ENCODE measurements at regions not wholly inside any gene's neighbourhood (a gene's known extent, or its start where the extent isn't known, plus 50 kb on each side); places are given as distances from the start of the nearest gene placed in this dataset.
"Not testable (repeated sequence)": the region's sequence is repeated elsewhere in the genome, so short reads cannot be mapped to it uniquely, and the experiment has no call there.

DNA sequence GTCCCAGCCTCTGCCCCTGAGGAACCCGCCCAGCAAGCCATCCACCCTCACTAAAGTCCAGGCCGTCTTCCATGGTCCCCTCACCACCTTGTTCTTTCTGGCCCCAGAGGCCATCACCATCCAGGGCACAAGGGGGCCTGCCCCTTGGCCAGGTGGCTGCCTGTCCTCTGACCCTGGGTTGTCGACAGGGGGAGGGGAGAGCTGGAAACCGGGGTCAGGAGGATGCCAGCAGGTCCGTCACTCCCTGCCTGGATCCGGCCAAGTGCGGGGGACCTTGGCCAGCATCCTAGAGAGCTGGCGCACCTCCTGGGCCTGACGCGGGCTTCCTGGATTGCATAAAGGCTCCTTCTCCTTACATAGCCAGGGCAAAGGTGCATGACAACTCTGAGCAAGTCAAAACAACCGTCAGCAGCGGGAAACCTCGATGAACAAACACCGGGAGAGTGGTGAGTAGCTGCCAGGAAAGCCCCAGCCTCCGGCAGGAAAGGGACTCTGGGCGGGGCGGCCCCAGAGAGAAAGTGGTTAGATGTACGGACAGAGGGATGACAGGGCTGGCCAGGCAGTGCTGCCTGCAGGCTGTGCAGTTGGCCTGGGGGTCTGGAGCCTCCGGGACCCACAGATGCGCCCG is 4461.2 kb upstream of the TPTE start:
- H3K9me3 ChIP-seq (ENCODE audit: insufficient read depth, low read depth, low read length); H2BK12ac ChIP-seq (ENCODE audit: low read length); H3K23ac ChIP-seq (ENCODE audit: low read length); H4K91ac ChIP-seq (ENCODE audit: low read depth, low read length); H3K79me2 ChIP-seq (ENCODE audit: control insufficient read depth, insufficient read depth, low read length, poor library complexity); H3K27ac ChIP-seq (ENCODE audit: low read depth, low read length); H2BK5ac ChIP-seq (ENCODE audit: low read depth, low read length, poor library complexity); H4K12ac ChIP-seq (ENCODE audit: low read depth, low read length); H4K8ac ChIP-seq (ENCODE audit: low read depth, low read length); H3K14ac ChIP-seq (ENCODE audit: low read length); H2AFZ ChIP-seq (ENCODE audit: insufficient read depth, low read length, poor library complexity); H3K18ac ChIP-seq (ENCODE audit: low read length); H2BK120ac ChIP-seq (ENCODE audit: insufficient read depth, low read length, poor library complexity); H3K4ac ChIP-seq (ENCODE audit: low read depth, low read length); H3K4me2 ChIP-seq (ENCODE audit: low read length); H3K27me3 ChIP-seq (ENCODE audit: insufficient read depth, low read length); H3K36me3 ChIP-seq (ENCODE audit: control insufficient read depth in 1 of 2, insufficient read depth in 2 of 2, low read length in 2 of 2); DNase-seq; H3K4me1 ChIP-seq (ENCODE audit: control insufficient read depth in 1 of 2, insufficient read depth in 2 of 2, low read length in 2 of 2); H3K9ac ChIP-seq (ENCODE audit: low read length); H3K4me3 ChIP-seq (ENCODE audit: low read depth, low read length); H3K79me1 ChIP-seq (ENCODE audit: low read length); H2AK5ac ChIP-seq (ENCODE audit: low read length): not testable (repeated sequence)
- no CpG with 5 or more reads among the region's 21 CpGs for WGBS (ENCODE audit: extremely low coverage, insufficient coverage, insufficient read length)

DNA sequence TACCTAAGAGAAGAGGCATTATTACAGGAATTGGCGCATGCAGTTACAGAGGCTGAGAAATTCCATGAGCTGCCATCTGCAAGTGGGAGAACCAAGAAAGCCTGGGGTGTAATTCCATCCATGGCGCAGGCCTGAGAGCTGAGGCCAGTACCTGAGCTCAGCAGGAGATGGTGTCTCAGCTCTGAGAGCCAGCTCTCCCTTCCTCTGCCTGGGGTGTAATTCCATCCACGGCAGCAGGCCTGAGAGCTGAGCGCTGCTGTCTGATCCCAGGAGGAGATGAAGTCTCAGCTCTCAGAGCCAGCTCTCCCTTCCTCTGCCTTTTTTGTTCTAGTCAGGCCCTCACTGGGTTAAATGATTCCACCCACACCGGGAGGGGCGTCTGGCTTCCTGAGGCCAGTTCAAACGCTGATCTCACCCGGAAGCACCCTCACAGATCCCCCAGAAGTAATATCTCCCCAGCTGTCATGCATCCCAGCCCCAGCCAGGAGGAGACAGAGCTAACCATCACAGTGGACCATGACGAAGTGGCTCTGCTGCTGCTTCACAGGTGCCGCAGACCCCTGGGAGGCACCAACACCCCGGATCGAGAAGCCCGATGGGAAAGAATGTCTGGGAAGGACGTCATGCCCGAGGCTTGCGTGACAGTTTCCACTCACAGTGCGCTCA is 4454.9 kb upstream of the TPTE start:
- H3K4me1 ChIP-seq (ENCODE audit: control insufficient read depth in 1 of 2, insufficient read depth in 2 of 2, low read length in 2 of 2); H4K8ac ChIP-seq (ENCODE audit: low read depth, low read length); H3K4me2 ChIP-seq (ENCODE audit: low read length); H3K79me1 ChIP-seq (ENCODE audit: low read length); H2BK120ac ChIP-seq (ENCODE audit: insufficient read depth, low read length, poor library complexity); H3K27ac ChIP-seq (ENCODE audit: low read depth, low read length); H3K14ac ChIP-seq (ENCODE audit: low read length); DNase-seq; H2AK5ac ChIP-seq (ENCODE audit: low read length); H3K79me2 ChIP-seq (ENCODE audit: control insufficient read depth, insufficient read depth, low read length, poor library complexity); H3K23ac ChIP-seq (ENCODE audit: low read length); H3K18ac ChIP-seq (ENCODE audit: low read length); H2BK12ac ChIP-seq (ENCODE audit: low read length); H3K4me3 ChIP-seq (ENCODE audit: low read depth, low read length); H4K91ac ChIP-seq (ENCODE audit: low read depth, low read length); H3K27me3 ChIP-seq (ENCODE audit: insufficient read depth, low read length); H3K36me3 ChIP-seq (ENCODE audit: control insufficient read depth in 1 of 2, insufficient read depth in 2 of 2, low read length in 2 of 2); H2BK5ac ChIP-seq (ENCODE audit: low read depth, low read length, poor library complexity); H3K9ac ChIP-seq (ENCODE audit: low read length); H2AFZ ChIP-seq (ENCODE audit: insufficient read depth, low read length, poor library complexity); H3K9me3 ChIP-seq (ENCODE audit: insufficient read depth, low read depth, low read length); H4K12ac ChIP-seq (ENCODE audit: low read depth, low read length); H3K4ac ChIP-seq (ENCODE audit: low read depth, low read length): not testable (repeated sequence)
- WGBS (ENCODE audit: extremely low coverage, insufficient coverage, insufficient read length) = no CpG with 5 or more reads among the region's 17 CpGs

- H3K27me3 ChIP-seq (ENCODE audit: insufficient read depth, low read length); H3K9ac ChIP-seq (ENCODE audit: low read length): not testable (repeated sequence)
Observed at GRCh38 chr21:6068098-6068831, 4453.1 kb upstream of the TPTE start.

DNA sequence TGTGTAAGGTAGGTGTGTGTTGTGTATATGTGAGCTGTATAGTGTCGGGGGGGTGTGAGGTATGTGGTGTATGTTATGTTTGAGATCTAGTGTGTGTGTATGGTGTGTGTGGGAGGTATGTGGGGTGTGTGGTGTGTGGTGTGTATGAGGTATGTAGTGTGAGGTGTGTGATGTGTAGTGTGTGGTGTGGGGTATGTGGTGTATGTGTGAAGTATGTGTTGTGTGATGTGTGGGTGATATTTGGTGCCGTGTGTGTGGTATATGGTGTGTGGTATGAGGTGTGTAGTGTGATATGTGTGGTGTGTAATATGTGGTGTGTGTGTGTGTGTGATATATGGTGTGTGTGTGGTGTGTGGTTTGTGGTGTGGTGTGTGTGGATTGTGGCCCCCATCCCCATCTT is 4451.2 kb upstream of the TPTE start:
- H2BK12ac ChIP-seq (ENCODE audit: low read length); H3K27ac ChIP-seq (ENCODE audit: low read depth, low read length); H3K4me3 ChIP-seq (ENCODE audit: low read depth, low read length); DNase-seq; H3K27me3 ChIP-seq (ENCODE audit: insufficient read depth, low read length); H2BK120ac ChIP-seq (ENCODE audit: insufficient read depth, low read length, poor library complexity); H2BK5ac ChIP-seq (ENCODE audit: low read depth, low read length, poor library complexity); H3K18ac ChIP-seq (ENCODE audit: low read length); H3K36me3 ChIP-seq (ENCODE audit: control insufficient read depth in 1 of 2, insufficient read depth in 2 of 2, low read length in 2 of 2); H4K8ac ChIP-seq (ENCODE audit: low read depth, low read length); H3K4ac ChIP-seq (ENCODE audit: low read depth, low read length); H3K79me2 ChIP-seq (ENCODE audit: control insufficient read depth, insufficient read depth, low read length, poor library complexity); H3K4me1 ChIP-seq (ENCODE audit: control insufficient read depth in 1 of 2, insufficient read depth in 2 of 2, low read length in 2 of 2); H3K9ac ChIP-seq (ENCODE audit: low read length); H3K9me3 ChIP-seq (ENCODE audit: insufficient read depth, low read depth, low read length); H3K79me1 ChIP-seq (ENCODE audit: low read length); H4K12ac ChIP-seq (ENCODE audit: low read depth, low read length); H3K4me2 ChIP-seq (ENCODE audit: low read length); H2AK5ac ChIP-seq (ENCODE audit: low read length); H3K14ac ChIP-seq (ENCODE audit: low read length); H4K91ac ChIP-seq (ENCODE audit: low read depth, low read length); H2AFZ ChIP-seq (ENCODE audit: insufficient read depth, low read length, poor library complexity); H3K23ac ChIP-seq (ENCODE audit: low read length): not testable (repeated sequence)
- 100% methylated on average over 1 of the region's 2 CpGs for WGBS (ENCODE audit: extremely low coverage, insufficient coverage, insufficient read length)

More at GRCh38 chr21:6068098-6068831, 4453.1 kb upstream of the TPTE start:
- H3K4me3 ChIP-seq (ENCODE audit: low read depth, low read length); H3K14ac ChIP-seq (ENCODE audit: low read length); H4K8ac ChIP-seq (ENCODE audit: low read depth, low read length); H3K36me3 ChIP-seq (ENCODE audit: control insufficient read depth in 1 of 2, insufficient read depth in 2 of 2, low read length in 2 of 2); H3K23ac ChIP-seq (ENCODE audit: low read length); H3K27ac ChIP-seq (ENCODE audit: low read depth, low read length); H3K4me2 ChIP-seq (ENCODE audit: low read length); H2BK12ac ChIP-seq (ENCODE audit: low read length); H4K12ac ChIP-seq (ENCODE audit: low read depth, low read length); H2BK5ac ChIP-seq (ENCODE audit: low read depth, low read length, poor library complexity); H2AFZ ChIP-seq (ENCODE audit: insufficient read depth, low read length, poor library complexity); H4K91ac ChIP-seq (ENCODE audit: low read depth, low read length); H3K4ac ChIP-seq (ENCODE audit: low read depth, low read length); H2AK5ac ChIP-seq (ENCODE audit: low read length); H3K9me3 ChIP-seq (ENCODE audit: insufficient read depth, low read depth, low read length); H3K18ac ChIP-seq (ENCODE audit: low read length); H3K79me1 ChIP-seq (ENCODE audit: low read length); H2BK120ac ChIP-seq (ENCODE audit: insufficient read depth, low read length, poor library complexity); DNase-seq; H3K4me1 ChIP-seq (ENCODE audit: control insufficient read depth in 1 of 2, insufficient read depth in 2 of 2, low read length in 2 of 2); H3K79me2 ChIP-seq (ENCODE audit: control insufficient read depth, insufficient read depth, low read length, poor library complexity): not testable (repeated sequence)
- no CpG with 5 or more reads among the region's 31 CpGs for WGBS (ENCODE audit: extremely low coverage, insufficient coverage, insufficient read length)

Measured in trophoblast cell (in vitro differentiated cells and primary cell).